K562 (cell line): ENCODE measurements at regions not wholly inside any gene's neighbourhood (a gene's known extent, or its start where the extent isn't known, plus 50 kb on each side); places are given as distances from the start of the nearest gene placed in this dataset.

Source experiments
- ATAC-seq: fragments of 200-7000 bp; cut with Tn5 transposase; 3 replicates; pipeline ENCODE4 v1.9.1; 2020; ENCODE audit warnings: moderate library complexity
- BruUV-seq: library from RNA; stranded (reverse); fragments of 400-500 nt; replicated peaks from 2 replicates; lab custom pipeline; 2021; lab: Mats Ljungman, UMichigan
- CTCF ChIA-PET: fragments of 300-600 bp; formaldehyde crosslinking; extraction: SDS; loops from one replicate; lab custom pipeline; 2021; ENCODE audit warnings: low intra/inter-chr PET ratio; lab: Yijun Ruan, JAX
- POLR2A ChIA-PET: fragments of 300-600, 350-650 bp; sonication (Branson Sonifier 250); formaldehyde crosslinking; extraction: SDS; loops from one replicate; lab custom pipeline; 2021; ENCODE audit warnings: antibody characterized with exemption, inconsistent platforms; lab: Yijun Ruan, JAX
- DNase-seq, 4 experiments: peaks; one replicate each; pipeline versions ENCODE4 v3.0.0 to v3.0.0-alpha.2; 2011 to 2018; ENCODE audit warnings: low spot score in 3 of 4, mixed read lengths in 3 of 4; ENCODE audit errors: extremely low read depth in 1 of 4
- FAIRE-seq: peaks from 2 replicates; lab custom pipeline; 2011; peaks lifted over from hg19 to GRCh38; lab: Jason Lieb, UNC
- H2AFZ ChIP-seq: 2 replicates; pipeline ENCODE4 v1.6.0; 2011; ENCODE audit warnings: low read depth, low read length, control low read depth, inconsistent platforms
- H3K27ac ChIP-seq: fragments of 200-600 bp; 3 replicates; pipeline ENCODE4 v1.8.0; 2011; ENCODE audit warnings: low read depth, mild to moderate bottlenecking, control low read depth, inconsistent platforms, low read length, moderate library complexity, mixed read lengths; ENCODE audit errors: extremely low read depth
- H3K27me3 ChIP-seq, 2 experiments: fragments of 300-600 bp in 1 of 2; 2 replicates in 1 of 2; 3 replicates in 1 of 2; pipeline versions ENCODE4 v1.6.0 to v1.8.0; 2011; ENCODE audit warnings: inconsistent platforms in 2 of 2, low read length in 2 of 2, mild to moderate bottlenecking in 1 of 2, mixed read lengths in 1 of 2, moderate library complexity in 1 of 2; ENCODE audit not compliant: control insufficient read depth in 2 of 2, insufficient read depth in 2 of 2
- H3K36me3 ChIP-seq: fragments of 300-600 bp; 3 replicates; pipeline ENCODE4 v1.8.0; 2011; ENCODE audit warnings: mild to moderate bottlenecking, low read length, inconsistent platforms; ENCODE audit not compliant: control insufficient read depth, insufficient read depth
- H3K4me1 ChIP-seq, 2 experiments: fragments of 200-600 bp in 1 of 2; replicated peaks in 1 of 2; 2 replicates in 1 of 2; 3 replicates in 1 of 2; pipeline versions ENCODE4 v1.5.1 to v1.8.0; 2011; ENCODE audit warnings: inconsistent platforms in 2 of 2, low read length in 2 of 2, mild to moderate bottlenecking in 1 of 2, mixed read lengths in 1 of 2, moderate library complexity in 1 of 2; ENCODE audit not compliant: control insufficient read depth in 2 of 2, insufficient read depth in 2 of 2
- H3K4me2 ChIP-seq: 2 replicates; pipeline ENCODE4 v1.6.1; 2011; ENCODE audit warnings: low read length, control low read depth, inconsistent platforms, mixed read lengths; ENCODE audit not compliant: insufficient read depth
- H3K4me3 ChIP-seq: fragments of 200-600 bp; sonication (generic), shearing (Covaris generic); 2 replicates; pipeline ENCODE4 v1.5.1; 2016; ENCODE audit warnings: control low read depth, inconsistent platforms
- H3K79me2 ChIP-seq: fragments of 200-600 bp; 3 replicates; pipeline ENCODE4 v1.8.0; 2011; ENCODE audit warnings: low read length, inconsistent platforms; ENCODE audit not compliant: control insufficient read depth, insufficient read depth
- H3K9ac ChIP-seq, 2 experiments: 2 replicates each; pipeline versions ENCODE4 v1.6.0 to v1.6.1; 2011; ENCODE audit warnings: low read depth in 2 of 2, low read length in 2 of 2, control low read depth in 1 of 2, inconsistent platforms in 1 of 2, mild to moderate bottlenecking in 1 of 2, mixed read lengths in 1 of 2; ENCODE audit not compliant: insufficient read depth in 1 of 2
- H3K9me1 ChIP-seq: one replicate; pipeline ENCODE4 v1.6.0; 2011; ENCODE audit warnings: inconsistent platforms, mild to moderate bottlenecking, low read length, moderate library complexity; ENCODE audit not compliant: control insufficient read depth, insufficient read depth
- H3K9me3 ChIP-seq: replicated peaks from 2 replicates; pipeline ENCODE4 v1.5.1; 2011; ENCODE audit warnings: low read depth, low read length, inconsistent platforms; ENCODE audit not compliant: control insufficient read depth, insufficient read depth
- H4K20me1 ChIP-seq: replicated peaks from 2 replicates; pipeline ENCODE4 v1.6.1; 2011; ENCODE audit warnings: low read length, inconsistent platforms, mixed read lengths; ENCODE audit not compliant: control insufficient read depth, insufficient read depth
- CBX1 ChIP-seq: sonication (generic); IDR thresholded peaks from 2 replicates; pipeline ENCODE4 v1.6.1; 2016; ENCODE audit warnings: antibody characterized with exemption, low read depth, mild to moderate bottlenecking
- HMGN3 ChIP-seq: IDR thresholded peaks from 2 replicates; pipeline ENCODE4 v1.6.1; 2011; ENCODE audit warnings: borderline replicate concordance, low read depth, mild to moderate bottlenecking, mixed read lengths, low read length; ENCODE audit not compliant: insufficient read length; ENCODE audit errors: extremely low read depth
- NCOA6 ChIP-seq: fragments of 450-650 bp; IDR thresholded peaks from 2 replicates; pipeline ENCODE4 v1.6.1; 2017; ENCODE audit warnings: mild to moderate bottlenecking
- NR2C1 ChIP-seq, 2 experiments: fragments of 450-650 bp; IDR thresholded peaks; 2 replicates each; pipeline ENCODE4 v1.6.1; 2017; ENCODE audit warnings: mild to moderate bottlenecking in 2 of 2, antibody characterized with exemption in 1 of 2, inconsistent platforms in 1 of 2, missing compliant biosample characterization in 1 of 2, missing genetic modification characterization in 1 of 2
- OTX1 ChIP-seq: fragments of 450-650 bp; formaldehyde crosslinking; IDR thresholded peaks from 2 replicates; pipeline ENCODE4 v1.4.0; 2022; ENCODE audit warnings: mild to moderate bottlenecking
- PTBP1 ChIP-seq: fragments of 200-400 bp; formaldehyde crosslinking; IDR thresholded peaks from 2 replicates; pipeline ENCODE4 v1.6.1; 2017; ENCODE audit warnings: low read depth, low read length
- PYGO2 ChIP-seq: fragments of 450-650 bp; IDR thresholded peaks from 2 replicates; pipeline ENCODE4 v1.6.1; 2016; ENCODE audit warnings: mild to moderate bottlenecking, missing genetic modification characterization, moderate library complexity, missing compliant biosample characterization
- RBM34 ChIP-seq: fragments of 200-400 bp; formaldehyde crosslinking; IDR thresholded peaks from 2 replicates; pipeline ENCODE4 v1.6.1; 2018; ENCODE audit warnings: low read length, borderline replicate concordance; ENCODE audit not compliant: insufficient read depth
- ZNF134 ChIP-seq: fragments of 250-450 bp; sonication (Bioruptor Pico); conservative IDR thresholded peaks from 2 replicates; pipeline ENCODE4 v1.4.0; 2020
- ZNF696 ChIP-seq: fragments of 250-450 bp; sonication (Bioruptor Pico); conservative IDR thresholded peaks from 2 replicates; pipeline ENCODE4 v1.4.0; 2020; ENCODE audit warnings: mild to moderate bottlenecking, moderate library complexity
- ZNF77 ChIP-seq: fragments of 250-450 bp; sonication (Bioruptor Pico); IDR thresholded peaks from 2 replicates; pipeline ENCODE4 v1.5.0; 2020
- WGBS: fragments of 100-300 bp; shearing (Covaris generic); methylation state at CpG from one replicate; pipeline ENCODE4 v1.1.6; 2016; ENCODE audit warnings: low coverage, mixed read lengths; ENCODE audit not compliant: insufficient coverage; ENCODE audit errors: missing lambda C conversion rate; 5-methylcytosine and 5-hydroxymethylcytosine counted together
- in situ Hi-C: fragments of 300-500 bp; cut with MboI; formaldehyde crosslinking; loops from 4 replicates; pipeline ENCODE4 v1.15.0; 2018; ENCODE audit warnings: inconsistent platforms, mixed read lengths
- intact Hi-C: fragments of 100-400 bp; cut with micrococcal nuclease; formaldehyde crosslinking; loops from 2 replicates; pipeline ENCODE4 v1.14.2; 2022
- TF ChIP-seq, protein P1 (sequence below): sonication (generic); formaldehyde crosslinking; IDR thresholded peaks from 2 replicates; pipeline ENCODE4 v1.8.0; 2023; ENCODE audit warnings: mild to moderate bottlenecking, missing genetic modification reagents

DNA sequence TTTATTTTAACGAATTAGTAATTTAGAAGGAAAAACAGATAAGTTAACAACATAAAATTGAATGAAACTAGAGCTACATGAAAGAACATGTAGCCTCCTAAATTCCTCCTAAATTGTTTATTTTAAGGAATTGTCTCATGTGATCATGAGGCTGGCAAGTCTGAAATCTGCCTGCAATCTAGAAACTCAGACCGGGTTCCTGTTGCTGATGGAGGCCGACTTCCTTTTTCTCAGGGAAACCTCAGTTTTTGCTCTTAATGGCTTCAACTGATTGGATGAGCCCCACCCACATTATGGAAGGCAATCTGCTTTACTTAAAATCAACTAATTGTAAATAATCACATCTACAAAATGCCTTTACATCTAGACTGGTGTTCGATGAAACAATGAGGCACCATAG, 205.0 kb upstream of the ADRA1D start:
- Histone ChIP-seq H3K27me3 (no peaks in the 10 kb centered on the region), H3K4me3 (no peak overlapping the region), H2AFZ (no peak overlapping the region), H3K9me3 (no peaks in the 10 kb centered on the region), H3K4me1 (no peaks in the 10 kb centered on the region), H3K9me1 (no peaks in the 10 kb centered on the region), H3K36me3 (no peaks in the 10 kb centered on the region), H3K9ac (no peak overlapping the region), H3K79me2 (no peaks in the 10 kb centered on the region), H3K4me2 (no peak overlapping the region), H4K20me1 (no peaks in the 10 kb centered on the region), H3K27ac (no peak overlapping the region)
- ATAC-seq (no peak), FAIRE-seq (no peak), DNase-seq (no peak)
- ChIA-PET POLR2A (no interaction called here), CTCF (interaction anchor here (0.6 kb wide), 1 partner anchor 31 kb away, joined by 3 read pairs; no protein-coding TSS in a partner anchor)
- peak; percentile 60; the same call in 1 of the 2 replicates for TF ChIP-seq ZNF134 (CRISPR knock-in tag)
- no peak for TF ChIP-seq ZNF77 (CRISPR knock-in tag)
- no peak for TF ChIP-seq ZNF696
- intact Hi-C loops: no loop called here
- no TSS peak for BruUV-seq
- in situ Hi-C loops: no loop called here
- 0% methylated on average over 4 of the region's 4 CpGs for WGBS

DNA sequence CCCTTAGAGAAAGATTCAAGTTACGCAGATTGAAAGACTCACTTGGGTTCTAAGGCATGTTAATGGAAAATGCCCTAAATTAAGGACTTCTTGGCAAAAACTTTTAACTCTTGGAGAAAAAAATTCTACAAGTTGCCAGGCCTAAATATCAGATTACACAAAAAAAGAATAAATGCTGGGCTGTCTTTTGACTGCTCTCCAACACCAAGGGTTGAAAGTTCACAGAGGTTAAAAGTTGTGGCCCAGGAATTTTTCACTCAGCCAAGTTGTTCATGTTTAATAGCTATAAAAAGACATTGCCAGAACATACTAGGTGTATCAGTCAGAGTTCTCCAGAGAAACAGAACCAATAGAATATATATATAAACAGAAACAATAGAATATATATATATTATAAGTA, 204.3 kb upstream of the ADRA1D start:
- Histone ChIP-seq H3K36me3 (no peaks in the 10 kb centered on the region), H3K9me1 (no peaks in the 10 kb centered on the region), H3K4me2 (no peak overlapping the region), H3K4me3 (no peak overlapping the region), H4K20me1 (no peaks in the 10 kb centered on the region), H2AFZ (no peak overlapping the region), H3K9ac (no peak overlapping the region), H3K27me3 (no peaks in the 10 kb centered on the region), H3K27ac (no peak overlapping the region), H3K4me1 (no peaks in the 10 kb centered on the region), H3K9me3 (no peaks in the 10 kb centered on the region), H3K79me2 (no peaks in the 10 kb centered on the region)
- POLR2A ChIA-PET: no interaction called here
- FAIRE-seq: no peak
- DNase-seq: no peak
- WGBS: 8% methylated on average over 1 of the region's 1 CpG
- no peak for ATAC-seq
- BruUV-seq: no TSS peak
- intact Hi-C loops (no loop called here), in situ Hi-C loops (no loop called here)
- CTCF ChIA-PET: no interaction called here
- TF ChIP-seq NR2C1 (IDR thresholded peaks at IDR 0.05): no peak
- no peak for TF ChIP-seq NR2C1 (tag; IDR thresholded peaks at IDR 0.05)
- TF ChIP-seq OTX1 (CRISPR knock-in tag): no peak
- no peak for TF ChIP-seq PTBP1
- no peak for TF ChIP-seq NCOA6
- TF ChIP-seq, protein P1, sequence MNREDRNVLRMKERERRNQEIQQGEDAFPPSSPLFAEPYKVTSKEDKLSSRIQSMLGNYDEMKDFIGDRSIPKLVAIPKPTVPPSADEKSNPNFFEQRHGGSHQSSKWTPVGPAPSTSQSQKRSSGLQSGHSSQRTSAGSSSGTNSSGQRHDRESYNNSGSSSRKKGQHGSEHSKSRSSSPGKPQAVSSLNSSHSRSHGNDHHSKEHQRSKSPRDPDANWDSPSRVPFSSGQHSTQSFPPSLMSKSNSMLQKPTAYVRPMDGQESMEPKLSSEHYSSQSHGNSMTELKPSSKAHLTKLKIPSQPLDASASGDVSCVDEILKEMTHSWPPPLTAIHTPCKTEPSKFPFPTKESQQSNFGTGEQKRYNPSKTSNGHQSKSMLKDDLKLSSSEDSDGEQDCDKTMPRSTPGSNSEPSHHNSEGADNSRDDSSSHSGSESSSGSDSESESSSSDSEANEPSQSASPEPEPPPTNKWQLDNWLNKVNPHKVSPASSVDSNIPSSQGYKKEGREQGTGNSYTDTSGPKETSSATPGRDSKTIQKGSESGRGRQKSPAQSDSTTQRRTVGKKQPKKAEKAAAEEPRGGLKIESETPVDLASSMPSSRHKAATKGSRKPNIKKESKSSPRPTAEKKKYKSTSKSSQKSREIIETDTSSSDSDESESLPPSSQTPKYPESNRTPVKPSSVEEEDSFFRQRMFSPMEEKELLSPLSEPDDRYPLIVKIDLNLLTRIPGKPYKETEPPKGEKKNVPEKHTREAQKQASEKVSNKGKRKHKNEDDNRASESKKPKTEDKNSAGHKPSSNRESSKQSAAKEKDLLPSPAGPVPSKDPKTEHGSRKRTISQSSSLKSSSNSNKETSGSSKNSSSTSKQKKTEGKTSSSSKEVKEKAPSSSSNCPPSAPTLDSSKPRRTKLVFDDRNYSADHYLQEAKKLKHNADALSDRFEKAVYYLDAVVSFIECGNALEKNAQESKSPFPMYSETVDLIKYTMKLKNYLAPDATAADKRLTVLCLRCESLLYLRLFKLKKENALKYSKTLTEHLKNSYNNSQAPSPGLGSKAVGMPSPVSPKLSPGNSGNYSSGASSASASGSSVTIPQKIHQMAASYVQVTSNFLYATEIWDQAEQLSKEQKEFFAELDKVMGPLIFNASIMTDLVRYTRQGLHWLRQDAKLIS (CRISPR knock-in tag): no peak
- TF ChIP-seq RBM34: no peak
- TF ChIP-seq PYGO2: no peak
- TF ChIP-seq CBX1: no peak
- no peak for TF ChIP-seq HMGN3
